KBM-7 (cell line): ENCODE measurements at regions not wholly inside any gene's neighbourhood (a gene's known extent, or its start where the extent isn't known, plus 50 kb on each side); places are given as distances from the start of the nearest gene placed in this dataset.

Experiments
- DNase-seq: peaks from one replicate; pipeline ENCODE4 v3.0.0-alpha.2; 2015
- in situ Hi-C: fragments of 300-500 bp; cut with MboI; formaldehyde crosslinking; loops from 2 replicates; pipeline ENCODE4 v1.14.3; 2020; ENCODE audit warnings: low sequenced_read_pairs, low pct_unique_long_range_greater_than_20kb, mixed read lengths

GRCh38 chr3:184761976-184762375, 50.0 kb upstream of the VPS8 start:
- DNase-seq = no peak
- in situ Hi-C loops = loop anchor here (25.0 kb wide), 1 partner anchor 400 kb away; the partner anchor contains the start of genes CLCN2 and POLR2H
